NOMO-1 treated with DMSO at 0.1 percent for 48 hours (cell line): ENCODE measurements at regions not wholly inside any gene's neighbourhood (a gene's known extent, or its start where the extent isn't known, plus 50 kb on each side); places are given as distances from the start of the nearest gene placed in this dataset.
"Not testable (repeated sequence)": the region's sequence is repeated elsewhere in the genome, so short reads cannot be mapped to it uniquely, and the experiment has no call there.

Experiments used
- DNase-seq: peaks from one replicate; lab custom pipeline; 2025; ENCODE audit not compliant: unreplicated experiment; lab: John Stamatoyannopoulos, UW

GRCh38 chr10:42883993-42884983, 101.7 kb downstream of the BMS1 start:
- no peak for DNase-seq

DNA sequence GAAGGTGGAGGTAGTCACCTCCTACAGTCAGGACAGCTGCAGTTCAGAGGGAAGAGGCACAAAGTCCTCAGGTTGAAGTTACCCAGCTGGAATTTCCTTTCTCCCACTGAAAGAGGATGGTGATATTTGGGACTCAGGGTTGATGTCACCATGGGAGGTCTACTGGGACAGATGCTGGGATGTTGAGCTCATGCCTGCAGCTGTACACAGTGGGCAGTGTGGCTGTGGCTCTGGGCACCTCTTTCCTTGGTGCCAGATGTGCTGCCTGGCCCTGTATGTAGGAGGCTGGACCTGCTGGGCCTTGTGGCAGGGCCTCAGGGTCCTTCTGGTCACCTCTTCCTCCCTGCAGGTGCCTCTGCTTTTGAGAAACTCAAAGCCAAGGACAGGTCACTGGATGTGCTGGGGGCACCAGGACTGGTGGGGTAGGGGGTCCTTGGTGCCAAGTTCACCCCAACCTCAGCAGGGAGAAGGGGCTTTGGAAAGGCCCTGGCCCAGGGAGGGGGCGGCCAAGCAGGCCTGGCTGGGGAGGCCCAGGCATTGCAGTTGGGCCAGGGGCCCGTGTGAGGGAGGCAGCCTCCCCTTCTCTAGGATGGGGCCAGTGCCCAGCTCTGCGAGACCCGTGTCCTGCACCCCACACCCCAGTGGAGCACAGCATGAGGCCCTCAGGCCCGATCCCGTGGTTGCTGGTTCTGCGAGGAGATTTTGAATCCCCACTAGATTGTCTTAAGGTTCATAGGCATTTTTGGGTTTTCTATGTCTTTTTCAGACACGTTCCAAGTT, 103.1 kb downstream of the BMS1 start:
- DNase-seq: no peak

- DNase-seq: no peak
These were observed 105.3 kb downstream of the BMS1 start for GRCh38 chr10:42887734-42888503.

- no peak for DNase-seq
These were observed 106.0 kb downstream of the BMS1 start for GRCh38 chr10:42888504-42889095.

GRCh38 chr10:42896735-42897134, 114.1 kb downstream of the BMS1 start:
- no peak for DNase-seq

DNA sequence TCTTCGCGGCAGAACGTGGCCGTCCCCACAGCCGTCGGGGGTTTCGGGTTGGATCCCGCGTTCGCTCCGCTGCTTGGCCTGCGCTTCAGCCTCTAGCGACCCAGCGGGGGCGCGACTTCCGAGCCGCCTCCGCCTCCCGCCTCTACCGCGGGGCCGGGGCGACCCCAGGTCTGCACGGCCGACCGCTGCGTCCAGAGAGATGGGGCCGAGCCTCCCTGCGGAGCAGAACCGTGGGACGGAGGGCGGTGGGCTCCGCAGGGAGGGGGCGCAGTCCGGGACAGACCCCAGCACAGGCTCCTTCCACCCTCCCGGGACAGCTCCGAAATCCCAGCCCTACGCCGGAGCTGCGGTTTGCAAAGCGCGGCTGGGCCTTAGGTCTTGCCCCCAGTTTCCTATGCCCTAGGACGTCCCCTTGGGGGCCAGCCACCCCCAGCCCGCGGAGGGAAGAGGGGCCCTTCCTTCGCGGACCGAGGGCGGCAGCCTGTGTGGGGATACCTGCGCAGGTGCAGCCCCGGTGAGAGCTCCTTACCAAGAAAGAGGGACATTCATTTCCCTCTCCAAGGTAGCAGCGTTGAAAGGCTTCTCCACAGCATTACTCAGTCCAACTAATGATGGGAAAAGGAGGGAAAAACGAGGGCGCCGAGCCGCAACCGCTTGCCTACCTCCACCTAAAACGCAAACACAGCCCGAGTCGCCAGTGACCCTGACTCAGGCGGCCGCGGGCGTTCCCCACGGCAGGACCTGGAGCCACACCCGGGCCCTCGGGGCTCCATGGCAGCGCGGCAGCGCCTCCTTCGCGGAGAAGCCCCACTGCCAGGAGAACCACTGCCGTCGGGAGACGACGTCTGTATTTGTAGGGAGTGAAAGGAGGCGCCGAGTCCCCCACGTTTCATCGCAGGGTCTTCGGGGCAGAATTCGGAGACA, 115.7 kb downstream of the BMS1 start:
- DNase-seq: no peak

GRCh38 chr10:42899036-42899435, 116.4 kb downstream of the BMS1 start:
- no peak for DNase-seq

DNA sequence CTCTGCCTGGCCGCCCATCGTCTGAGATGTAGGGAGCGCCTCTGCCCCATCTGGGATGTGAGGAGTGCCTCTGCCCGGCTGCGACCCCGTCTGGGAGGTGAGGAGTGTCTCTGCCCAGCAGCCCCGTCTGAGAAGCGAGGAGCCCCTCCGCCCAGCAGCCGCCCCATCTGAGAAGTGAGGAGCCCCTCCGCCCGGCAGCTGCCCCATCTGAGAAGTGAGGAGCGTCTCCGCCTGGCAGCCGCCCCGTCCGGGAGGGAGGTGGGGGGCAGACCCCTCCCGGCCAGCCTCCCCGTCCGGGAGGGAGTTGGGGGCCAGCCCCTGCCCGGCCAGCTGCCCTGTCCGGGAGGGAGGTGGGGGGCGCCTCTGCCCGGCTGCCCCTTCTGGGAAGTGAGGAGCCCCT, 117.8 kb downstream of the BMS1 start:
- DNase-seq: not testable (repeated sequence)

DNA sequence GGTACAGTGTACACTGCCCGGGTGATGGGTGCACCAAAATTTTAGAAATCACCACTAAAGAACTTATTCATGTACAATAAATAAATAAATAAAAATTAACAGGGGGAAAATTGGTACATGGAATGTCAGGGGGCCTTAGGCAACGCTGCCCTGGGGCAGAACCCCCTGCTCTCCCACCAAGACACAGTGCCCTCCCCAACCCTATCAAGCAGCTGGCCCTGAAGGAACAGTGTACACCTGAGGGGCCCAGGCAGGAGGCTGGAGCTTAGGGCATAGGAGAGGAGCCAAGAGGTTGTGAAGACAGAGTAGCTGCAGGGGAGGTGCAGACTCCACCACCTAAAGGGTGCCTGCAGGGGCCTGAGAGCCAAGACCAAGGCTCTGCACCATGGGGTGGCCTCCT, 128.8 kb downstream of the BMS1 start:
- no peak for DNase-seq

- no peak for DNase-seq
These were observed 134.4 kb downstream of the BMS1 start for GRCh38 chr10:42916974-42917373.

DNA sequence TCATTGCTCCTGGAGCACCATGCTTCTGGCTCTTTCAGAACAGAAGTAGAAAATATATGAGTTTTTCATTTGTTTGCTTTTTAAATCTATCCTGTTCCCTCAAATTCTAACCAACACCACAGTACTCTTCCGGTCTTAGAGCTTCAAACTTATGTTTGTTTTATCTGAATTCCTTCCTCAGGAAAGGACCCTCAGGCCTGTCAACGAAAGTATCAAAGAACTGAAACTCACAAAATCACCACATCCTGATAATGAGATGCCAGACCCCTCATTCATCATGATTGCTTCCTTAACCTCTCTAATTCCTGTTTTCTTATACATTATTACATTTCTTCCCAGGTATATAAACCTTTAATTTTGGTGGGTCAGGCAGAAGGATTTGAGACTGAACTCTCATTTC, 135.2 kb downstream of the BMS1 start:
- DNase-seq: no peak

- DNase-seq: no peak
These were observed 139.4 kb downstream of the BMS1 start for GRCh38 chr10:42921951-42922350.

DNA sequence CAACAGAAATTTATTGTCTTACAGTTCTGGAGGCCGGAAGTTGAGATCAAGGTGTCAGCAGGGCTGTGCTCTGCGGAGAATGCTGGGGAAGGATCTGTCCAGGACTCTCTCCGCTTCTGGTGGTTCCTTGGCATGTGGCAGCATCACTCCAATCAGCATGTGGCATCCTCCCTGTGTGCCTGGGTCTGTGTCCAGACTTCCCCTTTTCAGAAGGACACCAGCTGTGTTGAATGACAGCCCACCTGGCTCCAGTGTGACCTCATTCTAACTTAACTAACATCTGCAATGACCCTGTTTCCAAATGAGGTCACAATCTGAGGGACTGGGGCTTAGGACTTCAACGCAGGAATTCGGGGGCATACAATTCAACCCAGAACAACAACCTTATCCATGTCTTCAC, 141.9 kb downstream of the BMS1 start:
- DNase-seq: no peak

- DNase-seq: no peak
These were observed 144.2 kb downstream of the BMS1 start for GRCh38 chr10:42926843-42927242.

- DNase-seq: no peak
These were observed 145.5 kb downstream of the BMS1 start for GRCh38 chr10:42928064-42928463.

DNA sequence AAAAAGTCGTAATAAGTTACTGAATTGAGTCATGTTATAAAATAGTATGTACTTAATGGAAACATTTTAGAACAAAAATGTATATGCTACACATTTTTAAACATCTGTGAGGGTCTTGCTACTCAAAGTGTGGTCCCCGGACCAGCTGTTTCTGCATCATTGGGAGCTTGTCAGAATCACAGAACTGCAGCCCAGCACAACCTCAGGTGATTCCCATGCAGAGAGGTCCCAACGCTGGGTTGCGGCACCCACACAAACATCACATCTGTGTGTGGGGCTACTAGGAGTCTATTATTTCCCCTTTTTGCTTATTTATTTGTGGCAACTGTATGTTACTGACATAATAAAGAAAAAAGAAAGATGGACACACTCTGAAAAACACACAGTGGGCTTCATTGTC, 146.6 kb downstream of the BMS1 start:
- no peak for DNase-seq

DNA sequence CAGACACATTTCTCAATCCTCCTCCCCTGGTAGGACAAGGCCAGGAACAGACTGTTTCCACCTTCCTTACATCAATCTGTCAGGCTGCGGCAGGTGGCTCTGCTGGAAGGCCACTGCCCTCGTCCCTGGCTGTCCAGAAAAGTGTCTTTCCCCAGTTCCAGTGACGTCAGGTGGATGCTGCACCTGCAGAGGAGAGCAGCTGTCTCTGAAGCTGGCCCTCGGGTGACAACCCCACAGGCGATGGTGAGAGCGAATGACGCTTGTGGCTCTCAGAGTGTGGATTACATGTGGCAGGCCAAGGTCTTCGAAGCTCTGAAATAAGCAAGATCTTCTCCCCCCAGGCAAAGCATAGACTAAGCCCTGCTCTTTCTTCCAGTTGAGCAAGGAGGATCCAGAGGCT, 146.9 kb upstream of the RET start:
- DNase-seq: no peak

GRCh38 chr10:42930516-42931192, 146.2 kb upstream of the RET start:
- DNase-seq: no peak

DNA sequence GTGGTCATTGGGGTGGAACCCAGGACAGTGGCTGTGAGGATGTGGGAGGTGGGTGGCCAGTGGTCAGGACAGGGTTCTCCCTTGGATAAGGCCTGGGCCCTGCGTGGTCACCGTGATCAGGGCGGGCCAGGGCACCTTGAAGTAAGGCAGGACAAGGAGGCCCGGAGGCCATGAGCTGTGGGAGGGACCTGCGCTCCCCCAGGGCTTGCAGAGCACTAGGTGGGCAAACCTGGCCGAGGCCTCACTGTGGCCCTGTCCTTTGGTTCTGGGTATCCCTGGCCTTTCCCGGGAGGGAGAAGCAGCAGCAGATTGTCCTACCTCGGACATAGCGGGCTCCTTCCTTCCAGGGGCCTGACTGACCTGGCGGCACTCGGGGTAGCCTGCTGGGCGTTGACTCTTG, 144.8 kb upstream of the RET start:
- DNase-seq: no peak
